ENCODE measurements at regions not wholly inside any gene's neighbourhood (a gene's known extent, or its start where the extent isn't known, plus 50 kb on each side); places are given as distances from the start of the nearest gene placed in this dataset.

GRCh38 chr4:179503976-179504375, 2061.7 kb upstream of the AGA start:
- DNase-seq, result no peak

DNA sequence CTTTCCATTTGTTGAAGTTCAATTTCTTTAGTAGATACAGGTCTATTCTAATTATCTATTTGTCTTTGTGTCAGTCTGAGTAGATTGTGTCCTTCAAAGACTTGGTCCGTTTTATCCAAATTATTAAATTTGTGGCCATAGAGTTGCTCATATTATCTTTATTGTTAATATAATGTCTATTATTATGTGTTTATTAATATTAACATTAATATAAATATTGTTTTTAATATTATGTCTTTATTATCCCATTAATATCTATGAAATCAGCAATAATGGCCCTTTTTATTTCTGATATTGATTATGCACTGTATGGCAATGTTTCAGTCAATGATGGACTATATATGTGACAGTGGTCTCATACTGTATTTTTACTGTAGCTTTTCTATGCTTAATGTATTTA, 2067.3 kb upstream of the AGA start:
- DNase-seq, result no peak

DNA sequence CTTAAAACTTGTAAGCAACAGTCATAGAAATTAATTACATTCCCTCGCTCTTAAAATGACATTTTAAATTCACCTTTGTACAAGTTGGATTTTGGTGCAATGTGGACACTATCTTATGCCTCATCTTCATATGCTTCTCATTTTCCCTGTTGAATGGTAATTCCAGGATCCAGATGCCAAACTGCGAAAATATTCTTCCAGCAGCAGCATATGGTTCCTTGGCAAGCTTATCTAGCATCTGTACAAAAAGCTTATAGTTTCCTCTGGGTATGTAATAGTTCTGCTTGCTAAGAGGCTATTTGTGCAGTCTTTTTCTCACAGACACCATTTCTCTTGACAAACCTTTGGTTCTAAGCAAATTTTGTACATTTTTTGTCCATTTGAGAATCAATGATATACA, 2079.7 kb upstream of the AGA start:
- no peak for DNase-seq

DNA sequence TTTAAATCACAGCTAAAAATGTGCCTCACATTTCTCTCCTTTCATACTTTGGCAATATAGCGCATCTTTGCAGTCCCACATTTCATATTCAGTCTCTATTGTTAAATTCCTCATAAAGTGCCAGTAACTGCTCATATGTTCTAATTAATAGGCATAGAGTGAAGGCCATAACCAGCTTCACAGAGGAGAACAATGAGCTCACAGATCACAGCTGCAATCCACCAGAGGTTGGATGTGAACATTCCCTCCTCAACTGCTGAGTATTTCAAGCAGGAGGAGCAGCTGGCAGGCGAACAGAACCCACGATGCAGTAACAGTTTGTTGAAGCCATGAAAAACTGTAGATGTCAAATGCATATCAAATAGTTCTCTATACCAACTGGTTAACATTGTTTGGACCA, 2088.7 kb upstream of the AGA start:
- DNase-seq, result no peak

GRCh38 chr4:179536694-179537093, 2094.5 kb upstream of the AGA start:
- DNase-seq, result no peak

DNA sequence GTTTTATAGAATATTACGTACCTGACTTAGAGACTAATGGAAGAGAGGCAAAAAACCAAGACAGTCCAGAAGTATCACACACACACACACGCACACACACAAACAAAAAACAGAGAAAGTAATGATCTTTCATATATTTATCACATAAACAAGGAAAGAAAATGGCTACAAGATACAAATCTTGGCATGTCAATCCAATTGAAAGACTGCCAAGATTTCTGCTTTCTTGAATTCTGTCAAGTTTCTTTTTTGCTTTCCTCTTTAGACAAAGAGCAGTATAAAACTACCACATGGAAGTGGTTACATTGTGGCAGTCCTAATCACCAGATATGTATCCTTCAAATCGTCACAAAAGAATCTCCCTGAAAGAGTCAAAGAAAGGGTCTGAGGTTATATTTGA, 2097.4 kb upstream of the AGA start:
- DNase-seq, result no peak

GRCh38 chr4:179543771-179544170, 2101.5 kb upstream of the AGA start:
- no peak for DNase-seq

- DNase-seq, result no peak
Observed at GRCh38 chr4:179544496-179544895, 2102.3 kb upstream of the AGA start.

GRCh38 chr4:179552131-179552530, 2109.9 kb upstream of the AGA start:
- no peak for DNase-seq

GRCh38 chr4:179563741-179564140, 2121.5 kb upstream of the AGA start:
- DNase-seq, result no peak

DNA sequence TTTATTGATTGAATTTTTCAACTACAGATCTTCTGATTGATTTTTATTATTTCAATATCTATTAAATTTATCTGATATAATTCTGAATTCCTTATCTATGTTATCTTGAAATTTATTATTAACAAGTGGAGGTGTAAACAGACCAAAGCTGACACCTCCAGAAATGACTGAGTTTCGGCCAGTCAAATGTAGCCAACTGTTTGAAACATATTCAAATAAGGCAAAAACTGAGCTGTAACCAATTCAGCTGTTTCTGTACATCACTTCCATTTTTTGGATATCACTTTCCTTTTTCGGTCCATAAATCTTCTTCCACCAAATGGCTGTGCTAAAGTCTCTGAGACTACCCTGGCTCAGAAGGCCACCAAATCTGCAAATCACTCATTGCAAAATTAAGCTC, 2127.3 kb upstream of the AGA start:
- DNase-seq, result no peak

GRCh38 chr4:179582164-179582905, 2140.1 kb upstream of the AGA start:
- DNase-seq, result no peak

DNA sequence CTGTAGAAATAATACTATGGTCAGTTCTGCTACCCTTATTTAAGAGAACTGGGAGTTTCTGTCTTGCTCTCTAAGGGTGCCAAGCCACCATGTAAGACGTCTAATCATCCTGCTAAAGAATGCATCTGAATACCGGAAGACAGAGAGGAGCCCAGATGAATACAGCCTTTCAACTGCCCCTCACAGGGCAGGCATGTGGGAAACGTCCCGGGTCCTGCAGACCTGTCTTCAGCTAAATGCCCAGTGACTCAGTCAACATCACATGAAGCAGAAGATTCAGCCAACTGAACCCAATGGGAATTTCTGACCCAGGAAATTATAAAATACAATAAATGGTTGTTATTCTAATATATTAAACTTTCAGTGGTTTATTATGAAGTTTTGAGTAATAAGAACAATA, 2141.0 kb upstream of the AGA start:
- DNase-seq, result no peak

DNA sequence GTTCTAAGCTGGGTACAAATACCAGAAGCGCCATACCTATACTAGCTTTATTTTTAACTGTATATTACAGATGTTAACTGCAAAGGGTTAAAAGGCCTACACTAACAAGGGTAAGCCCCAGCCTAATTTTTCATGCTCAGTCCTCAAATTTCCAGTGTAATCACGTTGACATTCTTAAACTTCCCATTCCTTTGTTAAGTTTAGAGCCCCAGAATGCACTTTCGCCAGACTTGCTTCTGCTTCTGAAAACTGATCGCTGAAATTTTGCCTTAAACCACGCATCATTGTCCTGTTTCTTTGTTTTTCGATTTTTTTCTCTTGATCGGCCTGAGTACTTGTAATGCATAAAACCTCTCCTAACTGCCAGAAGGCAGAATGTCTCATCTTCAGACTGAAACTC, 2141.9 kb upstream of the AGA start:
- DNase-seq, result no peak

DNA sequence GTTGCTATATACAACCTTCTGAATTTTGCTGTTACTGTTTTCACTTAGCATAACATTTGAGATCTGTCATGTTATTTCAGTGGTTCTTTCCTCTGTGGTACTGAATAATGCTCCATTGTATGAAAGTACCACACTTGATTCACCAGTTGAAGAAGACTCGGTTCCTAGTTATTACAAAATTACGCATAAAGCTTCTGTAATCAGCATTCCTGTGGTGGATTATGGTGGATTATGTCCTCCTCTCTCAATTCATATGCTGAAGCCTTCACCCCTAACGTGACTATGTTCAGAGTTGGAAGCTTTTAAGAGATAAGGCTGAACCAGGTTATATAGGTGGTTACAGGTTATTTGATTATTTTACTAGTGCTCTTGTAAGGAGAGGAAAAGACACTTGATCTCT, 2143.5 kb upstream of the AGA start:
- no peak for DNase-seq

GRCh38 chr4:179586460-179586859, 2144.2 kb upstream of the AGA start:
- no peak for DNase-seq

DNA sequence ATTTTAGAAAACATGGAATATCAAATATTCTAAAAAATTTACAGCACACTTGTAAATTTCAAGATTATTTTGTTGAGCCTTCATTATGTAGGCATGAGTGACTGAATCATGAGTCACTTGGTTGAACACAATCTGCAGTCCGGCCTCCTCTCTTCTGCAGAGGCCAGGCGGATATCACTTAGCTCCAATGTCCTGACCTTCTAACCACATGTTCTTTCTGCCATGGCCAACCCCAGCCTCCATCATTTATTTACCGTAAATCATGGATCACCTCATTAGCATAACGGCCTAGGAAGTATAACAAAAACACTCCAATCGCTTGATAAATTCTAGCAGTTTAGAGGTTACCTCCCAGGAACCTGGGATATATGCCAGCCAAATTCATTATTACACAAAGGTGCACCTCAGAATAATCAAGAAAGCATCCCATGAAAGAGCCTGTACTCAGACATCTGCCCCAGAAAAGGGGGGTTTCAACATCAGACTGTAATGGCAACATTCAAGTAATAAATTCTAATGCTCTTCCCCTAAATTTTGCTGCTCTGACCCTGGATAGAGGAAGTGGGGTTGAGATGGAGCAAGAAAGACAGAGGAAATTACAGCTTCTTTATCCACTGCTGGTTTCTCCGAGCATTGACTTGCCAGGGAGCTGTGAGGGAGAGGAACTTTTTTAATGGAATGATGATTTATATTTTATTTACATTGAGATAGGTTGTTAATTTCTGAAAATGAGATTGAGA, 2153.6 kb upstream of the AGA start:
- no peak for DNase-seq

- DNase-seq, result no peak
Observed at GRCh38 chr4:179596621-179597020, 2154.4 kb upstream of the AGA start.

DNA sequence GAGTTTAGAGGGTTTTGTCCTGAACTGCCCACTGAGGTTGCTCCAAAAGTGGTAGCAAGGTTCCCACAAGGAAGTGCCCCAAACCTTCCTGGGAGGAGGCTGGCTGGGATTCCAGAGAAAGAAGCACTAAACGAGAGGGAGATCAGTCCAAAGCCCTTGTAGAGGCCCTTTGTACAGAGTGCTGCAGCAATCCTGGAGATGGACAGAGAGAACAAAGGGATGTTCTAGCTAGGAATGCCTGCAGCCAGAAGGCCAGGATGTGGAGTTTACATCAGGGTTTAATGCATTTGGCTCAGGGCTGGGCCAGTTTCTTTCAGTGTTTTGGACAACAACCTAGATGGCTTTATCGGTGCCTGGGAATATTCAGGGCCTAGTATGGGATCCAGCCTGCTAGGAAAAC, 2155.1 kb upstream of the AGA start:
- DNase-seq, result no peak

- no peak for DNase-seq
Observed at GRCh38 chr4:179601671-179602070, 2159.4 kb upstream of the AGA start.

DNA sequence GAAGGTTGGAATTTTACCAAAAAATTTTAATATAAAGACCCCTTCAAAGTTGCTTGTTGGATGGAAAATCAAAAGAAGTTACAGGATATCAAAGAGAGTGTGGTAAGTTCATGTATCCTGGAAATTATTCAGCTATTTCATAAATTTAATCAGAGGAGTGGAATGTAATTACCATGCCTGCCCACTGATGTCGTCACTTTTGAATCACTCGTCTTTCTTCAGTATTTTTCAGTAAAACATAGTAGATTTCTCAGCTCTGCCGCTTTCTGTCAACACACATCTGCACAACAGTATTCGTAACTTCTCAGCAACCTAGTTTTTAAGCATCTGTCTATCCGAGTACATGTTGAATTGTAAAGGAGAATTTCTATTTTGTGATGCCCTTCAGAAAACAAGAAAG, 2163.0 kb upstream of the AGA start:
- no peak for DNase-seq

DNA sequence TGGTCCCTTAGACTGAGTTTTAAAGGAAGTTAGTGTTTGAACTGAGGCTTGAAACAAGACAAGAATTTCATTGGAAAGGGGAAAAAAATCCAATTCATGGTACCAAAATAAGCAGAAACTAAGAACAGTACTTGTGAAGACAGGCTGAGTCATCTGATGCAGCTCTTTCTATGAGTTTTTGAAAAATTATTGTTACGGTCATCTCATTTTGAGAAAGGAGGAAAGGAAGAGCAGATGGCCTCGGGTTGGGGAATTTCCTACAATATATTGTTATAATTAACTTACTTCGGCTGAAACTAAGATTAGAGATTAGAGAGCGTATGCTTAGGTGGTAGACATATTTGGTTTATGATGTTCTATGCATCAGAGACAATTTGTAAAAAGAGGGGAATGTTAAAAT, 2164.8 kb upstream of the AGA start:
- no peak for DNase-seq

- no peak for DNase-seq
Observed at GRCh38 chr4:179615704-179616103, 2173.5 kb upstream of the AGA start.

DNA sequence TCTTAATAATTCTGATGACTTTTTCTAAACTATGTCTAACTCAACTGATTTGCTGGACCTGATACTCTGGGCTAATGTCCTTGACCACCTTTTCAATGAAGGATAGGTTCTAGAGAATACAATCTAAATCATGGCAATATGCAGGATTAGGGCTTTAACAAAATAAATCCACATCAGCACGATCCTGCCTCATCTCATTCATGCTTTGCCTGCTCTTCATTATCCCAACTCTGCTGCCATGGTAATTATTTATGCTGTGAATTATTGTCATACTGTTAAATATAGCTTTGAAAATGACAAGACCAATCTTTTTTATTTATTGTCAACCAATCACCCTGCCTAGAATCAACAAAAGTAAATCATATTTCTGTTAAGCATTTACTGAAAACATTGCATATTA, 2176.7 kb upstream of the AGA start:
- DNase-seq, result no peak

GRCh38 chr4:179624768-179625181, 2182.5 kb upstream of the AGA start:
- no peak for DNase-seq

All from NCI-H526 (cell line).